ENCODE measurements at regions not wholly inside any gene's neighbourhood (a gene's known extent, or its start where the extent isn't known, plus 50 kb on each side); places are given as distances from the start of the nearest gene placed in this dataset.

GRCh38 chr6:68559070-68559469, 76.0 kb upstream of the ADGRB3 start:
- Histone ChIP-seq H3K27me3 (ENCODE audit: insufficient read depth, low read depth) (no peaks in the 10 kb centered on the region), H2AFZ (ENCODE audit: low read depth) (no peak overlapping the region), H3K27ac (no peak overlapping the region), H3K4me1 (ENCODE audit: low read depth, poor library complexity, severe bottlenecking) (no peaks in the 10 kb centered on the region), H3K4me2 (no peak overlapping the region), H3K4me3 (IDR thresholded peaks at IDR 0.05; ENCODE audit: insufficient read depth, low read depth, low read length) (no peak overlapping the region), H3K9ac (no peak overlapping the region), H4K20me1 (ENCODE audit: insufficient read depth) (no peaks in the 10 kb centered on the region), H3K36me3 (ENCODE audit: insufficient read depth) (no peaks in the 10 kb centered on the region), H3K79me2 (ENCODE audit: insufficient read depth, low read depth) (no peaks in the 10 kb centered on the region)
- TF ChIP-seq, protein P1, sequence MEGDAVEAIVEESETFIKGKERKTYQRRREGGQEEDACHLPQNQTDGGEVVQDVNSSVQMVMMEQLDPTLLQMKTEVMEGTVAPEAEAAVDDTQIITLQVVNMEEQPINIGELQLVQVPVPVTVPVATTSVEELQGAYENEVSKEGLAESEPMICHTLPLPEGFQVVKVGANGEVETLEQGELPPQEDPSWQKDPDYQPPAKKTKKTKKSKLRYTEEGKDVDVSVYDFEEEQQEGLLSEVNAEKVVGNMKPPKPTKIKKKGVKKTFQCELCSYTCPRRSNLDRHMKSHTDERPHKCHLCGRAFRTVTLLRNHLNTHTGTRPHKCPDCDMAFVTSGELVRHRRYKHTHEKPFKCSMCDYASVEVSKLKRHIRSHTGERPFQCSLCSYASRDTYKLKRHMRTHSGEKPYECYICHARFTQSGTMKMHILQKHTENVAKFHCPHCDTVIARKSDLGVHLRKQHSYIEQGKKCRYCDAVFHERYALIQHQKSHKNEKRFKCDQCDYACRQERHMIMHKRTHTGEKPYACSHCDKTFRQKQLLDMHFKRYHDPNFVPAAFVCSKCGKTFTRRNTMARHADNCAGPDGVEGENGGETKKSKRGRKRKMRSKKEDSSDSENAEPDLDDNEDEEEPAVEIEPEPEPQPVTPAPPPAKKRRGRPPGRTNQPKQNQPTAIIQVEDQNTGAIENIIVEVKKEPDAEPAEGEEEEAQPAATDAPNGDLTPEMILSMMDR (conservative IDR thresholded peaks at IDR 0.05; ENCODE audit: low read depth, low read length), result no peak

DNA sequence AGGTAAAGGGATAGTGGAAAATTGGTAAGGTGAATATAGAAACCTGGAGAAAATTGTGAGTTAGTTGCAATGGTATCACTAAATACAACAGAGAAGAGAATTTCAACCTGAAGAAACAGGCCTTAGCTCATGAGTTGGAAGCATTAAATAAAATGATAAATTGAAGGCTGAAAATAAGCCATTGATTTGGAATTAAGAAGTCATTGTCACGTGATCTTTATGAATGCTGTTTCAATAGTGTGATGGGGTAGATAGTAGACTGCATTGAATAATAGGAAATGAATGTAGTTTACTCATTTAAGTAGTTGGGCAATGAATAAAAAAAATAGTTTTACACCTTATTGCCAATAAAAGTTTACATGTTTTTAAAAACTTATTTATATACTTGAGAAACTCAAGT, 88.5 kb upstream of the ADGRB3 start:
- H3K4me2 ChIP-seq, result no peak overlapping the region
- no peaks in the 10 kb centered on the region for H3K79me2 ChIP-seq (ENCODE audit: insufficient read depth, low read depth)

DNA sequence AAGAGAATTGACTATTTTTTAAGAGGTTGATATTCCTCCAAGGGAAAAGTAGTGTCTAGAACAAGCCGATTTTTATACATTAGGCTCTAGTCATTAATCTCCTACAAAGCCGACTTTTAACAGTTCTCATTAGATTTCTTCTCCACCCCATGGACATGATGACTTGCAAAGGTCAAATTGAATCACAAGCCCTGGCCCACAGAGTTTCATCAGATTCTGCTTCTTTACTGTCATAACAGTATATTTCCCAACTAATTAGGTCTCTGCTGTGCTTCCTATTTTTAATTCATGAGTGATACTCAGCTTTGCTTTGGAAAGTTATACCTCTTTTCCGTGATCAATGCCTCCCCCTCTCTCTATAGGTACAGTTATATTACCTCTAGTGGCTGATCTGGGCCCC, 90.6 kb upstream of the ADGRB3 start:
- H3K27me3 ChIP-seq (ENCODE audit: insufficient read depth, low read depth), result no peaks in the 10 kb centered on the region
- H3K27ac ChIP-seq, result no peak overlapping the region
- no peak overlapping the region for H3K4me3 ChIP-seq (IDR thresholded peaks at IDR 0.05; ENCODE audit: insufficient read depth, low read depth, low read length)
- H3K79me2 ChIP-seq (ENCODE audit: insufficient read depth, low read depth), result no peaks in the 10 kb centered on the region
- TF ChIP-seq, protein P1 (conservative IDR thresholded peaks at IDR 0.05; ENCODE audit: low read depth, low read length), result no peak
- H3K4me2 ChIP-seq, result no peak overlapping the region
- H3K36me3 ChIP-seq (ENCODE audit: insufficient read depth), result no peaks in the 10 kb centered on the region
- no peak overlapping the region for H3K9ac ChIP-seq
- no peaks in the 10 kb centered on the region for H4K20me1 ChIP-seq (ENCODE audit: insufficient read depth)
- H3K4me1 ChIP-seq (ENCODE audit: low read depth, poor library complexity, severe bottlenecking), result no peaks in the 10 kb centered on the region
- H2AFZ ChIP-seq (ENCODE audit: low read depth), result no peak overlapping the region

More for the DNA sequence above, 88.5 kb upstream of the ADGRB3 start:
- Histone ChIP-seq H3K4me1 (ENCODE audit: low read depth, poor library complexity, severe bottlenecking) (no peaks in the 10 kb centered on the region), H3K9ac (no peak overlapping the region), H3K27me3 (ENCODE audit: insufficient read depth, low read depth) (no peaks in the 10 kb centered on the region), H3K4me3 (IDR thresholded peaks at IDR 0.05; ENCODE audit: insufficient read depth, low read depth, low read length) (no peak overlapping the region), H4K20me1 (ENCODE audit: insufficient read depth) (no peaks in the 10 kb centered on the region), H3K27ac (no peak overlapping the region), H2AFZ (ENCODE audit: low read depth) (no peak overlapping the region), H3K36me3 (ENCODE audit: insufficient read depth) (no peaks in the 10 kb centered on the region)
- TF ChIP-seq, protein P1 (conservative IDR thresholded peaks at IDR 0.05; ENCODE audit: low read depth, low read length), result no peak

- TF ChIP-seq, protein P1 (conservative IDR thresholded peaks at IDR 0.05; ENCODE audit: low read depth, low read length), result no peak
- no peaks in the 10 kb centered on the region for H3K4me1 ChIP-seq (ENCODE audit: low read depth, poor library complexity, severe bottlenecking)
Observed at GRCh38 chr6:68533339-68533795, 101.7 kb upstream of the ADGRB3 start.

More at GRCh38 chr6:68533339-68533795, 101.7 kb upstream of the ADGRB3 start:
- Histone ChIP-seq H3K36me3 (ENCODE audit: insufficient read depth) (no peaks in the 10 kb centered on the region), H3K27ac (no peak overlapping the region), H3K79me2 (ENCODE audit: insufficient read depth, low read depth) (no peaks in the 10 kb centered on the region), H2AFZ (ENCODE audit: low read depth) (no peak overlapping the region), H4K20me1 (ENCODE audit: insufficient read depth) (no peaks in the 10 kb centered on the region), H3K9ac (no peak overlapping the region), H3K4me2 (no peak overlapping the region), H3K4me3 (IDR thresholded peaks at IDR 0.05; ENCODE audit: insufficient read depth, low read depth, low read length) (no peak overlapping the region), H3K27me3 (ENCODE audit: insufficient read depth, low read depth) (no peaks in the 10 kb centered on the region)
